GM23248 (cell line): ENCODE measurements at regions not wholly inside any gene's neighbourhood (a gene's known extent, or its start where the extent isn't known, plus 50 kb on each side); places are given as distances from the start of the nearest gene placed in this dataset.

Experiments
- DNase-seq: peaks from one replicate; pipeline ENCODE4 v3.0.0-alpha.2; 2015
- H2AFZ ChIP-seq: fragments of 200-600 bp; sonication (generic); 2 replicates; pipeline ENCODE4 v1.6.1; 2016; ENCODE audit warnings: antibody characterized with exemption
- H3F3A ChIP-seq: fragments of 200-600 bp; sonication (generic); 2 replicates; pipeline ENCODE4 v1.6.1; 2016; ENCODE audit warnings: mild to moderate bottlenecking, antibody characterized with exemption, mixed run types; ENCODE audit not compliant: insufficient read depth
- H3K27ac ChIP-seq: fragments of 200-600 bp; sonication (generic); 2 replicates; pipeline ENCODE4 v1.5.1; 2016; ENCODE audit warnings: mild to moderate bottlenecking
- H3K27me3 ChIP-seq: fragments of 200-600 bp; sonication (generic); replicated peaks from 2 replicates; pipeline ENCODE4 v1.6.1; 2016; ENCODE audit warnings: mild to moderate bottlenecking; ENCODE audit not compliant: insufficient read depth
- H3K36me3 ChIP-seq: fragments of 200-600 bp; sonication (generic); 2 replicates; pipeline ENCODE4 v1.6.1; 2016; ENCODE audit warnings: low read depth, mild to moderate bottlenecking
- H3K4me1 ChIP-seq: fragments of 200-600 bp; sonication (generic); 2 replicates; pipeline ENCODE4 v1.6.1; 2016; ENCODE audit warnings: mild to moderate bottlenecking; ENCODE audit not compliant: insufficient read depth
- H3K4me2 ChIP-seq: fragments of 200-600 bp; sonication (generic); one replicate; pipeline ENCODE4 v1.6.1; 2016; ENCODE audit warnings: mild to moderate bottlenecking; ENCODE audit not compliant: unreplicated experiment
- H3K4me3 ChIP-seq: fragments of 200-600 bp; sonication (generic); 2 replicates; pipeline ENCODE4 v1.5.1; 2016; ENCODE audit warnings: mild to moderate bottlenecking
- H3K79me2 ChIP-seq: fragments of 200-600 bp; sonication (generic); 2 replicates; pipeline ENCODE4 v1.6.1; 2016; ENCODE audit warnings: mild to moderate bottlenecking; ENCODE audit not compliant: insufficient read depth
- H3K9ac ChIP-seq: fragments of 200-600 bp; sonication (generic); 2 replicates; pipeline ENCODE4 v1.6.1; 2016; ENCODE audit warnings: mild to moderate bottlenecking
- H3K9me2 ChIP-seq: fragments of 200-600 bp; sonication (generic); 2 replicates; pipeline ENCODE4 v1.6.1; 2016; ENCODE audit warnings: mixed run types, mild to moderate bottlenecking, moderate library complexity; ENCODE audit not compliant: insufficient read depth
- H3K9me3 ChIP-seq: fragments of 200-600 bp; sonication (generic); one replicate; pipeline ENCODE4 v1.6.1; 2017; ENCODE audit warnings: low read depth
- H4K20me1 ChIP-seq: fragments of 200-600 bp; sonication (generic); 2 replicates; pipeline ENCODE4 v1.6.0; 2016; ENCODE audit not compliant: insufficient read depth
- EZH2 ChIP-seq: fragments of 200-600 bp; sonication (generic); IDR thresholded peaks from 2 replicates; pipeline ENCODE4 v1.6.1; 2018; ENCODE audit warnings: antibody characterized with exemption, mild to moderate bottlenecking; ENCODE audit not compliant: insufficient read depth, poor library complexity, severe bottlenecking
- EZH2phosphoT487 ChIP-seq: fragments of 200-600 bp; sonication (generic); IDR thresholded peaks from 2 replicates; pipeline ENCODE4 v1.6.1; 2018; ENCODE audit warnings: antibody characterized with exemption, moderate library complexity, mild to moderate bottlenecking, low read depth; ENCODE audit not compliant: insufficient read depth
- WGBS, 2 experiments: methylation state at CpG; one replicate each; pipeline ENCODE4 v1.1.6; 2015 to 2017; ENCODE audit warnings: low lambda C conversion rate in 2 of 2, low coverage in 1 of 2; ENCODE audit errors: missing lambda C conversion rate in 2 of 2; 5-methylcytosine and 5-hydroxymethylcytosine counted together
- in situ Hi-C: fragments of 300-500 bp; cut with MboI; formaldehyde crosslinking; loops from 2 replicates; pipeline ENCODE4 v1.15.0; 2020

GRCh38 chr7:119033641-119034040 is 809.1 kb downstream of the ANKRD7 start:
- Histone ChIP-seq H3K9me3 (no peaks in the 10 kb centered on the region), H3K4me2 (no peak overlapping the region), H3K4me1 (no peaks in the 10 kb centered on the region), H3K27me3 (no peaks in the 10 kb centered on the region), H3K27ac (no peak overlapping the region), H4K20me1 (no peaks in the 10 kb centered on the region), H2AFZ (no peak overlapping the region), H3K79me2 (no peaks in the 10 kb centered on the region), H3K9ac (no peak overlapping the region), H3K9me2 (no peaks in the 10 kb centered on the region), H3F3A (no peaks in the 10 kb centered on the region), H3K36me3 (no peaks in the 10 kb centered on the region), H3K4me3 (no peak overlapping the region)
- in situ Hi-C loops, result no loop called here
- WGBS, 2 experiments, result 2 to 3% methylated on average over 3 of the region's 3 CpGs
- DNase-seq, result no peak
- TF ChIP-seq EZH2phosphoT487, result no peak
- TF ChIP-seq EZH2, result no peak

GRCh38 chr7:119037941-119038340 is 813.4 kb downstream of the ANKRD7 start:
- no peak for TF ChIP-seq EZH2
- no peak for TF ChIP-seq EZH2phosphoT487
- H3F3A ChIP-seq, result no peaks in the 10 kb centered on the region
- no peaks in the 10 kb centered on the region for H3K27me3 ChIP-seq
- no peak for DNase-seq
- H2AFZ ChIP-seq, result no peak overlapping the region
- no peaks in the 10 kb centered on the region for H3K9me3 ChIP-seq
- no peak overlapping the region for H3K9ac ChIP-seq
- no peak overlapping the region for H3K4me3 ChIP-seq
- no peak overlapping the region for H3K4me2 ChIP-seq
- no peaks in the 10 kb centered on the region for H3K36me3 ChIP-seq
- 6 to 8% methylated on average over 2 of the region's 2 CpGs for whole genome bisulfite sequencing, 2 experiments
- H3K9me2 ChIP-seq, result no peaks in the 10 kb centered on the region
- in situ Hi-C loops, result no loop called here
- H3K27ac ChIP-seq, result no peak overlapping the region
- H4K20me1 ChIP-seq, result no peaks in the 10 kb centered on the region
- no peaks in the 10 kb centered on the region for H3K79me2 ChIP-seq
- no peaks in the 10 kb centered on the region for H3K4me1 ChIP-seq

- Histone ChIP-seq H3K4me2 (no peak overlapping the region), H3K36me3 (no peaks in the 10 kb centered on the region), H3K4me1 (no peaks in the 10 kb centered on the region), H3K79me2 (no peaks in the 10 kb centered on the region), H4K20me1 (no peaks in the 10 kb centered on the region), H2AFZ (no peak overlapping the region), H3K9me2 (no peaks in the 10 kb centered on the region), H3F3A (no peaks in the 10 kb centered on the region), H3K9ac (no peak overlapping the region), H3K4me3 (no peak overlapping the region), H3K27me3 (no peaks in the 10 kb centered on the region), H3K9me3 (peaks cover 3% of the 10 kb centered on the region), H3K27ac (no peak overlapping the region)
- WGBS, 2 experiments, result 10 to 22% methylated on average over 1 of the region's 1 CpG
- DNase-seq, result no peak
- no peak for TF ChIP-seq EZH2phosphoT487
- in situ Hi-C loops, result no loop called here
Observed at GRCh38 chr7:119046068-119046467, 821.6 kb downstream of the ANKRD7 start.

- no peaks in the 10 kb centered on the region for H3K9me2 ChIP-seq
- in situ Hi-C loops, result no loop called here
- no peaks in the 10 kb centered on the region for H3K36me3 ChIP-seq
- H3K9me3 ChIP-seq, result no peaks in the 10 kb centered on the region
- TF ChIP-seq EZH2phosphoT487 (no peak), EZH2 (no peak)
- no peaks in the 10 kb centered on the region for H3K27me3 ChIP-seq
- H4K20me1 ChIP-seq, result no peaks in the 10 kb centered on the region
- no peaks in the 10 kb centered on the region for H3K4me1 ChIP-seq
- H3F3A ChIP-seq, result no peaks in the 10 kb centered on the region
- H3K27ac ChIP-seq, result no peak overlapping the region
- no peak overlapping the region for H3K4me2 ChIP-seq
- no peak for DNase-seq
- no peak overlapping the region for H3K4me3 ChIP-seq
- H3K79me2 ChIP-seq, result no peaks in the 10 kb centered on the region
- H3K9ac ChIP-seq, result no peak overlapping the region
- H2AFZ ChIP-seq, result no peak overlapping the region
- WGBS, 2 experiments, result 9 to 10% methylated on average over 4 of the region's 4 CpGs
Observed at GRCh38 chr7:119065966-119066365, 841.5 kb downstream of the ANKRD7 start.

- Histone ChIP-seq H3K79me2 (no peaks in the 10 kb centered on the region), H3K9me2 (no peaks in the 10 kb centered on the region), H3K4me3 (no peak overlapping the region), H3K27me3 (no peaks in the 10 kb centered on the region), H3K36me3 (no peaks in the 10 kb centered on the region), H3K9me3 (no peaks in the 10 kb centered on the region), H3K4me2 (no peak overlapping the region), H3K9ac (no peak overlapping the region), H3K27ac (no peak overlapping the region), H3K4me1 (no peaks in the 10 kb centered on the region), H2AFZ (no peak overlapping the region), H4K20me1 (no peaks in the 10 kb centered on the region), H3F3A (no peaks in the 10 kb centered on the region)
- no peak for DNase-seq
- no peak for TF ChIP-seq EZH2
- TF ChIP-seq EZH2phosphoT487, result no peak
- 14 to 18% methylated on average over 1 of the region's 1 CpG for WGBS, 2 experiments
- in situ Hi-C loops, result no loop called here
Observed at GRCh38 chr7:119086026-119086425, 861.5 kb downstream of the ANKRD7 start.
